Motor neuron (in vitro differentiated cells): ENCODE measurements at regions not wholly inside any gene's neighbourhood (a gene's known extent, or its start where the extent isn't known, plus 50 kb on each side); places are given as distances from the start of the nearest gene placed in this dataset.
"Not testable (repeated sequence)": the region's sequence is repeated elsewhere in the genome, so short reads cannot be mapped to it uniquely, and the experiment has no call there.

Experiments
- ATAC-seq, 8 experiments: fragments of 200-7000 bp; cut with Tn5 transposase; replicated peaks in 6 of 8; 2 replicates each; pipeline ENCODE4 v1.8.0; 2021; ENCODE audit warnings: mild to moderate bottlenecking in 8 of 8, moderate library complexity in 8 of 8
- H3K27ac ChIP-seq, 2 donors: fragments of 250-450 bp; sonication (Bioruptor Pico); 2 replicates each; pipeline ENCODE4 v1.9.0; 2021; ENCODE audit warnings: antibody characterized with exemption in 2 of 2, mild to moderate bottlenecking in 2 of 2, moderate library complexity in 1 of 2
- H3K4me1 ChIP-seq, 2 donors: fragments of 250-450 bp; sonication (Bioruptor Pico); replicated peaks in 1 of 2; 2 replicates each; pipeline ENCODE4 v1.6.1; 2021; ENCODE audit warnings: antibody characterized with exemption in 2 of 2, mild to moderate bottlenecking in 2 of 2, moderate library complexity in 1 of 2
- H3K4me3 ChIP-seq, 5 donors: fragments of 250-450 bp; sonication (Bioruptor Pico); 2 replicates each; pipeline ENCODE4 v1.9.0; 2021; ENCODE audit warnings: antibody characterized with exemption in 5 of 5, mild to moderate bottlenecking in 5 of 5, moderate library complexity in 4 of 5
- WGBS, 10 experiments: fragments of 450-650 bp; shearing (Covaris generic); methylation state at CpG; one replicate each; pipeline ENCODE4 v1.0.0; 2022; 5-methylcytosine and 5-hydroxymethylcytosine counted together
- in situ Hi-C, 9 experiments: fragments of 400-800 bp; cut with MboI; loops; one replicate each; pipeline ENCODE4 v1.15.0; 2021; ENCODE audit warnings: low sequenced_read_pairs in 9 of 9, low pct_unique_long_range_greater_than_20kb in 2 of 9; ENCODE audit not compliant: unreplicated experiment in 9 of 9

- WGBS, 10 experiments = 40 to 83% (median 53%) methylated on average over 1 to 2 of the region's 2 CpGs; no CpG with 5 or more reads in 3 of the 10 experiments
- no peak overlapping the region for H3K4me3 ChIP-seq
- H3K27ac ChIP-seq = no peak overlapping the region
- in situ Hi-C loops = loop anchor here (25.0 kb wide), 6 partner anchors 290 to 815 kb away; partner anchors contain the start of genes AFAP1L1 (in 6 of the 9) and CSNK1A1 (in 3 of the 9)
- no peak for ATAC-seq
- H3K4me1 ChIP-seq = no peaks in the 10 kb centered on the region
Observed at GRCh38 chr5:148747536-148747906, 78.9 kb upstream of the ADRB2 start.

- ATAC-seq = no peak
Observed at GRCh38 chr5:148748702-148749392, 77.6 kb upstream of the ADRB2 start.

GRCh38 chr5:148750614-148751013 is 75.8 kb upstream of the ADRB2 start:
- in situ Hi-C loops = no loop called here
- 50 to 85% (median 61%) methylated on average over 1 to 5 of the region's 5 CpGs; no CpG with 5 or more reads in 2 of the 10 experiments for WGBS, 10 experiments
- no peak for ATAC-seq
- H3K4me3 ChIP-seq = no peak overlapping the region
- H3K27ac ChIP-seq = no peak overlapping the region
- H3K4me1 ChIP-seq = no peaks in the 10 kb centered on the region

More at GRCh38 chr5:148748702-148749392, 77.6 kb upstream of the ADRB2 start:
- Histone ChIP-seq H3K27ac (no peak overlapping the region), H3K4me3 (no peak overlapping the region), H3K4me1 (no peaks in the 10 kb centered on the region)
- WGBS, 10 experiments = 40 to 100% (median 72%) methylated on average over 1 to 4 of the region's 4 CpGs
- in situ Hi-C loops = loop anchor here (25.0 kb wide), 6 partner anchors 288 to 813 kb away; partner anchors contain the start of genes AFAP1L1 (in 6 of the 9) and CSNK1A1 (in 3 of the 9)

- ATAC-seq = no peak
- H3K4me1 ChIP-seq = no peaks in the 10 kb centered on the region
- WGBS, 10 experiments = 19 to 57% (median 46%) methylated on average over 2 of the region's 2 CpGs; no CpG with 5 or more reads in 2 of the 10 experiments
- H3K4me3 ChIP-seq = no peak overlapping the region
- H3K27ac ChIP-seq = no peak overlapping the region
- in situ Hi-C loops = no loop called here
Observed at GRCh38 chr5:148751025-148751424, 75.4 kb upstream of the ADRB2 start.

GRCh38 chr5:148752375-148752774 is 74.0 kb upstream of the ADRB2 start:
- in situ Hi-C loops, H3K4me1 ChIP-seq, H3K27ac ChIP-seq, H3K4me3 ChIP-seq, ATAC-seq: not testable (repeated sequence)

- H3K4me1 ChIP-seq = no peaks in the 10 kb centered on the region
- no peak overlapping the region for H3K27ac ChIP-seq
- 0 to 80% (median 57%) methylated on average over 1 to 3 of the region's 3 CpGs; no CpG with 5 or more reads in 3 of the 10 experiments for WGBS, 10 experiments
- in situ Hi-C loops = no loop called here
- H3K4me3 ChIP-seq = no peak overlapping the region
- no peak for ATAC-seq
Observed at GRCh38 chr5:148759101-148759500, 67.3 kb upstream of the ADRB2 start.

- in situ Hi-C loops = no loop called here
- Histone ChIP-seq H3K4me3 (no peak overlapping the region), H3K27ac (no peak overlapping the region), H3K4me1 (no peaks in the 10 kb centered on the region)
- WGBS, 10 experiments = 0 to 47% (median 25%) methylated on average over 1 to 2 of the region's 2 CpGs; no CpG with 5 or more reads in 3 of the 10 experiments
- no peak for ATAC-seq
Observed at GRCh38 chr5:148760945-148761638, 65.3 kb upstream of the ADRB2 start.

- Histone ChIP-seq H3K4me1 (no peaks in the 10 kb centered on the region), H3K4me3 (no peak overlapping the region), H3K27ac (no peak overlapping the region)
- ATAC-seq = no peak
- WGBS, 10 experiments = 44 to 83% (median 74%) methylated on average over 1 of the region's 1 CpG; no CpG with 5 or more reads in 2 of the 10 experiments
- in situ Hi-C loops = no loop called here
Observed at GRCh38 chr5:148763996-148764395, 62.4 kb upstream of the ADRB2 start.

- ATAC-seq = no peak
Observed at GRCh38 chr5:148765061-148765460, 61.4 kb upstream of the ADRB2 start.

GRCh38 chr5:148768806-148769415 is 57.5 kb upstream of the ADRB2 start:
- Histone ChIP-seq H3K4me1 (no peaks in the 10 kb centered on the region), H3K4me3 (no peak overlapping the region), H3K27ac (no peak overlapping the region)
- 51 to 100% (median 59%) methylated on average over 1 to 5 of the region's 5 CpGs for WGBS, 10 experiments
- in situ Hi-C loops = no loop called here
- no peak for ATAC-seq

More at GRCh38 chr5:148765061-148765460, 61.4 kb upstream of the ADRB2 start:
- no peak overlapping the region for H3K4me3 ChIP-seq
- H3K4me1 ChIP-seq = no peaks in the 10 kb centered on the region
- 17 to 80% (median 51%) methylated on average over 1 of the region's 1 CpG; no CpG with 5 or more reads in 1 of the 10 experiments for WGBS, 10 experiments
- no peak overlapping the region for H3K27ac ChIP-seq
- in situ Hi-C loops = no loop called here

- no peak for ATAC-seq
- Histone ChIP-seq H3K4me1 (no peaks in the 10 kb centered on the region), H3K27ac (no peak overlapping the region), H3K4me3 (no peak overlapping the region)
- in situ Hi-C loops = no loop called here
- WGBS, 10 experiments = 83 to 100% (median 92%) methylated on average over 1 to 3 of the region's 3 CpGs; no CpG with 5 or more reads in 4 of the 10 experiments
Observed at GRCh38 chr5:148769941-148770340, 56.5 kb upstream of the ADRB2 start.

GRCh38 chr5:148774313-148774712 is 52.1 kb upstream of the ADRB2 start:
- Histone ChIP-seq H3K27ac (no peak overlapping the region), H3K4me3 (no peak overlapping the region), H3K4me1 (no peaks in the 10 kb centered on the region)
- peak in 3 of 8 experiments; percentile 74 to 96 (median 75) for ATAC-seq
- in situ Hi-C loops = no loop called here
- 0 to 63% (median 20%) methylated on average over 1 of the region's 1 CpG; no CpG with 5 or more reads in 3 of the 10 experiments for WGBS, 10 experiments

GRCh38 chr5:148776261-148776660 is 50.1 kb upstream of the ADRB2 start:
- in situ Hi-C loops = no loop called here
- H3K4me3 ChIP-seq = no peak overlapping the region
- no peaks in the 10 kb centered on the region for H3K4me1 ChIP-seq
- no peak overlapping the region for H3K27ac ChIP-seq
- no peak for ATAC-seq
